Muscle layer of duodenum (tissue), 2 donors: ENCODE measurements at regions not wholly inside any gene's neighbourhood (a gene's known extent, or its start where the extent isn't known, plus 50 kb on each side); places are given as distances from the start of the nearest gene placed in this dataset.

Source experiments
- H3K27ac ChIP-seq: one replicate; pipeline ENCODE4 v1.7.0; 2013; ENCODE audit warnings: mild to moderate bottlenecking, low read length
- H3K27me3 ChIP-seq: one replicate; pipeline ENCODE4 v1.7.0; 2013; ENCODE audit warnings: low read depth, mild to moderate bottlenecking, control low read depth, low read length
- H3K36me3 ChIP-seq, 2 donors: one replicate each; pipeline ENCODE4 v1.7.0; 2013; ENCODE audit warnings: low read length in 2 of 2, control low read depth in 1 of 2, mild to moderate bottlenecking in 1 of 2; ENCODE audit not compliant: insufficient read depth in 2 of 2, control insufficient read depth in 1 of 2
- H3K4me1 ChIP-seq, 2 donors: one replicate each; pipeline ENCODE4 v1.7.0; 2013; ENCODE audit warnings: low read length in 2 of 2, mild to moderate bottlenecking in 2 of 2, control low read depth in 1 of 2, moderate library complexity in 1 of 2; ENCODE audit not compliant: insufficient read depth in 2 of 2, control insufficient read depth in 1 of 2
- H3K4me3 ChIP-seq, 2 donors: one replicate each; pipeline ENCODE4 v1.7.0; 2013; ENCODE audit warnings: low read length in 2 of 2, low read depth in 1 of 2, mild to moderate bottlenecking in 1 of 2
- H3K9me3 ChIP-seq, 2 donors: one replicate each; pipeline ENCODE4 v1.7.0; 2013; ENCODE audit warnings: low read length in 2 of 2, control low read depth in 1 of 2, mild to moderate bottlenecking in 1 of 2; ENCODE audit not compliant: control insufficient read depth in 1 of 2
- donor health status: healthy.

- no peak overlapping the region for H3K4me3 ChIP-seq
- peaks cover 0 to 9% of the 10 kb centered on the region in 2 donors for H3K4me1 ChIP-seq
- H3K27ac ChIP-seq: no peak overlapping the region
- H3K36me3 ChIP-seq: no peaks in the 10 kb centered on the region
- no peaks in the 10 kb centered on the region for H3K27me3 ChIP-seq
- H3K9me3 ChIP-seq: no peaks in the 10 kb centered on the region
Measured at GRCh38 chr2:42859006-42859552, 66.7 kb upstream of the HAAO start.

DNA sequence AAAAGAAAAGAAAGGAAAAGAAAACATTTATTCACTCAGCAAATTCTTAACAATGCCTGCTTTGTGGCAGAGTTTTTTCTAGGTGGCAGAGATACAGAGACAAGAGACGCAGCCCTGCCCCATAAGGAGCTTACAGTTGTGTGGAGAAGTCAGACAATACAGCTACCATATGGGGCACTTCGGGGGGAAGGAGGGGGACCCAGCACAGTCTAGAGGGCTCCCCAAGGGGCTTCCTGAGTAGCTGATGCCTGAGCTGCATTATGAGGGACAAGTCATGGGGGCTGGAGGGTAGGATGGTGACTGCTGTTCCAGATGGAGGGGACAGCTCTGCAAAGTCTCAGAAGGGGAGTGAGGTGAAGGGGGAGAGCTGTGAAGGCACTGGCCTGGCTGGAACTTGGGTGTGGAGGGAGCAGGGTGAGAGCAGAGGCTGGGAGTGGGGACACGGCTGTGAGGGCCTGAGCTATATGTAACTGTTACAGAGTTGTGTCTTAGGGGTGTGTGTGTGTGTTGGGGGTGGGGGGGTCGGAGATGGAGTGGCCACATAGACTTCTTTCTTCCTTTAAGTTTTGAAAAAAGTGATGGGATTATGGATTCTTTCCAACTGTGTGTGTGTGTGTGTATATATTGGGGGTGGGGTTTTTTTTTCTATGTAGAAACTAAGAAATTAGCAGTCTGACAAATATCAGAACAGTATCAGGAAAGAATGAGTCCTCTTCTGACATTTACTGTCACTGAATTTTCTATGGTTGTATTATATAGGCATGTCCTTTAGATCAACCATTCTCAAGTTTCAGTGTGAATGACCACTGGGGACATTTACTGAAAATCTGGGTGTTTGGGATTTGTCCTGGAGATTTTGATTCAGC is 66.0 kb upstream of the HAAO start:
- Histone ChIP-seq H3K9me3 (no peaks in the 10 kb centered on the region), H3K4me1 (peaks cover 0 to 16% of the 10 kb centered on the region in 2 donors), H3K36me3 (no peaks in the 10 kb centered on the region), H3K4me3 (no peak overlapping the region), H3K27me3 (no peaks in the 10 kb centered on the region), H3K27ac (no peak overlapping the region)

- no peak overlapping the region for H3K4me3 ChIP-seq
Measured at GRCh38 chr2:42856891-42857632, 64.7 kb upstream of the HAAO start.

GRCh38 chr2:42856106-42856860 is 63.9 kb upstream of the HAAO start:
- H3K27ac ChIP-seq: no peak overlapping the region
- H3K36me3 ChIP-seq: no peaks in the 10 kb centered on the region
- no peaks in the 10 kb centered on the region for H3K9me3 ChIP-seq
- no peaks in the 10 kb centered on the region for H3K27me3 ChIP-seq
- H3K4me1 ChIP-seq: peaks cover 0 to 19% of the 10 kb centered on the region in 2 donors
- H3K4me3 ChIP-seq: no peak overlapping the region

More at GRCh38 chr2:42856891-42857632, 64.7 kb upstream of the HAAO start:
- no peaks in the 10 kb centered on the region for H3K36me3 ChIP-seq
- no peaks in the 10 kb centered on the region for H3K27me3 ChIP-seq
- no peak overlapping the region for H3K27ac ChIP-seq
- peaks cover 0 to 19% of the 10 kb centered on the region in 2 donors for H3K4me1 ChIP-seq
- H3K9me3 ChIP-seq: no peaks in the 10 kb centered on the region

DNA sequence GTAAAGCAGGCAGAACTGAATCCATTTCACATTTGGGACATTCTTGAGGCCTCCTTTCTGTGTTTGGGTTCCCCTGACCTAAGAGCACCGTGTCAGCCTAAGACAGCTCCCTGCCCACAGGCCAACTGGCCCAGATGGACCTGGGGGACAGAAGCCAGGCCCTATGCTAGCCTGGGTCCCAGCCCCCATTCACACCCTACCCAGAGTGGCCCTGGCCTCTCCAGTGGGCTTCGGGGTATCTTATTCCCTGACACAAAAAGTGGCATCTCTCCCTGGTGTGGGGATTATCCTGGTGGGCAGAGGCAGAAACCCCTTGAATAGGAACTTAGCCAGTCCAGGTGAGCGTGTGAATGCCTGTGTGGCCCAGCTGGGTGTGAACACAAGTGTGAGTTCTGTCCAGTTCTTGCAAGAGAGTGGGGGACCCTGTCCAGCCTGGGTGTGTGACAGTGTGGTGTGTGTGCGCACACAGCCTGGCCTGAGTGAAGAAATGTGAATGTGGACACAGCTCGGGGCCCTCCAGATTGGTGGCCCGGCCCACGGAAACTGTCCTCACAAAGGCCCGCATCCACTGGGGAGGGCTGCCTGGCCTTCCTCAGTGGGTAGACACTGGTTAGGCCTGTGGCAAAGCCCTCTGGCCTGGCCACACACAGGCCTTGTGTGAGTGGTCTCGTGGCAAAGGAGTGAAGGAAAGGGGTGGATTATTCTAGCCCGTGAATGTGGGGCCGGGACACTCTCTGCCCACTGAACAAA is 63.0 kb upstream of the HAAO start:
- Histone ChIP-seq H3K9me3 (no peaks in the 10 kb centered on the region), H3K27me3 (no peaks in the 10 kb centered on the region), H3K27ac (no peak overlapping the region), H3K36me3 (no peaks in the 10 kb centered on the region), H3K4me1 (peaks cover 0 to 19% of the 10 kb centered on the region in 2 donors), H3K4me3 (no peak overlapping the region)

GRCh38 chr2:42854207-42854818 is 61.9 kb upstream of the HAAO start:
- H3K4me3 ChIP-seq: no peak overlapping the region
- H3K36me3 ChIP-seq: no peaks in the 10 kb centered on the region
- no peaks in the 10 kb centered on the region for H3K9me3 ChIP-seq
- H3K4me1 ChIP-seq: peaks cover 0 to 19% of the 10 kb centered on the region in 2 donors
- H3K27me3 ChIP-seq: no peaks in the 10 kb centered on the region
- H3K27ac ChIP-seq: no peak overlapping the region

GRCh38 chr2:42853549-42854206 is 61.3 kb upstream of the HAAO start:
- H3K27me3 ChIP-seq: no peaks in the 10 kb centered on the region
- H3K4me1 ChIP-seq: peaks cover 0 to 19% of the 10 kb centered on the region in 2 donors
- H3K4me3 ChIP-seq: no peak overlapping the region
- no peaks in the 10 kb centered on the region for H3K36me3 ChIP-seq
- H3K9me3 ChIP-seq: no peaks in the 10 kb centered on the region
- H3K27ac ChIP-seq: no peak overlapping the region

DNA sequence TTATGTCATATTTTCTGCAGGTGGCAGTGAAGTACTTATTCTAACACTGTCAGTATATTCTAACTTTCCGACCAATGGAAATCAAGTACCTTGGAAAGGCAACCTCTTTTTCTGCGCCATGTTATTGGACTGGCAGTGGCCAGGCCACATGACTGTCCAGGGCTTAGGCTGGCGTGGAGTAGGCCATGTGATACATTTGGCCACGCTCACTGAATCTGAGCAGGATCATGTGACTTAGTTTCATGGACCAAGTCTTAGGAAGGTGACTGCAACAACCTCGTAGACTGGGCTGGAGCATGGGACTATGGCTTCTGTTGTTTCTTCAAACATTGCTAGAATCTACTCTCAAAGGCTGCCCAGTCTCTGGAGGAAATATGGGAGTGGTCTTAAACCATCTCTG is 60.4 kb upstream of the HAAO start:
- Histone ChIP-seq H3K4me1 (peaks cover 0 to 19% of the 10 kb centered on the region in 2 donors), H3K9me3 (no peaks in the 10 kb centered on the region), H3K4me3 (no peak overlapping the region), H3K27me3 (no peaks in the 10 kb centered on the region), H3K36me3 (no peaks in the 10 kb centered on the region), H3K27ac (no peak overlapping the region)

- Histone ChIP-seq H3K9me3 (no peaks in the 10 kb centered on the region), H3K4me1 (peaks cover 0 to 19% of the 10 kb centered on the region in 2 donors), H3K4me3 (no peak overlapping the region), H3K27ac (no peak overlapping the region), H3K36me3 (no peaks in the 10 kb centered on the region), H3K27me3 (no peaks in the 10 kb centered on the region)
Measured at GRCh38 chr2:42851740-42852250, 59.4 kb upstream of the HAAO start.

GRCh38 chr2:42851186-42851585 is 58.8 kb upstream of the HAAO start:
- no peaks in the 10 kb centered on the region for H3K27me3 ChIP-seq
- no peaks in the 10 kb centered on the region for H3K9me3 ChIP-seq
- peaks cover 0 to 19% of the 10 kb centered on the region in 2 donors for H3K4me1 ChIP-seq
- no peak overlapping the region for H3K27ac ChIP-seq
- no peaks in the 10 kb centered on the region for H3K36me3 ChIP-seq
- no peak overlapping the region for H3K4me3 ChIP-seq
